ENCODE measurements at regions not wholly inside any gene's neighbourhood (a gene's known extent, or its start where the extent isn't known, plus 50 kb on each side); places are given as distances from the start of the nearest gene placed in this dataset.
"Not testable (repeated sequence)": the region's sequence is repeated elsewhere in the genome, so short reads cannot be mapped to it uniquely, and the experiment has no call there.

GRCh38 chr5:60492958-60493357 lies 207.0 kb downstream of the DEPDC1B start:
- DNase-seq (ENCODE audit: low spot score) (no peak), ATAC-seq (no peak)
- intact Hi-C loops (cut with DNase I): no loop called here

DNA sequence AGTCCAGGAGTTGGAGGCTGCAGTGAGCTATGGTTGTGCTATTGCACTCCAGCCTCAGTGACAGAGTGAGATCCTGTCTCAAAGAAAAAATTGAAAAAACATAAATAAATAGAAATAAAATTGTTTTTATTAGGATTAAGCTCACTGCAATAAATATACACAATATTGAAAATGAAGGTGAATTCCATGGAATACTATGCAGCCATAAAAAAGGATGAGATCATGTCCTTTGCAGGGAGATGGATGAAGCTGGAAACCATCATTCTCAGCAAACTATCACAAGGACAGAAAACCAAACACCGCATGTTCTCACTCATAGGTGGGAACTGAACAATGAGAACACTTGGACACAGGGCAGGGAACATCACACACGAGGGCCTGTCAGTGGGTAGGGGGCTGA lies 207.6 kb downstream of the DEPDC1B start:
- DNase-seq (ENCODE audit: low spot score); ATAC-seq; intact Hi-C loops (cut with DNase I): not testable (repeated sequence)

DNA sequence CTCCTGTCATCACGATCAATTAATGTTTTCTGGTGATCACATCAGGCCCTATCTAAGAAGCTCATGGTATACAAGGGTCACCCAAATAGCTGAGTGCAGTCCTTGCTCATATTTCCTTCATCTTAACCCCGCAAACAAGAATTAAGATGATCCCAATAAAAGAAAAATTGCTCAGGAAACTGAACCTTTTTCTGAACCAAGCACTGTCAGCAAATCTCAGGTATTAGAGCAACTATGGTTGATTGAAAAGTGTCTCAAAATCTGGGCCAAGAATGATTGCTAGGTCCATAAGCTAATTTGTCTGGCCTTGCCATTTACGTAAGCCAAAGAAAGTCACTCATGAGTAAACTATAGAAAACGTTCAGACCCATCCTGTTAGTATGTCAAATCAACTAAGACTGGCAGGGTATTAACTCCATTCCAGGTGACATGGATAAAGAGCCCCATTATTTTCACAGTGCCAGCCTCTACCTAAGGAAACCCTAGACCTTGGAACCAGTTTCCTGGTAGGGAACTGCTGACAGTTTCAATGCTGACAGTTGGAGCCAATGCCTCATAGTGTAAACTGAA lies 209.3 kb downstream of the DEPDC1B start:
- DNase-seq (ENCODE audit: low spot score): no peak
- intact Hi-C loops (cut with DNase I): no loop called here
- no peak for ATAC-seq

DNA sequence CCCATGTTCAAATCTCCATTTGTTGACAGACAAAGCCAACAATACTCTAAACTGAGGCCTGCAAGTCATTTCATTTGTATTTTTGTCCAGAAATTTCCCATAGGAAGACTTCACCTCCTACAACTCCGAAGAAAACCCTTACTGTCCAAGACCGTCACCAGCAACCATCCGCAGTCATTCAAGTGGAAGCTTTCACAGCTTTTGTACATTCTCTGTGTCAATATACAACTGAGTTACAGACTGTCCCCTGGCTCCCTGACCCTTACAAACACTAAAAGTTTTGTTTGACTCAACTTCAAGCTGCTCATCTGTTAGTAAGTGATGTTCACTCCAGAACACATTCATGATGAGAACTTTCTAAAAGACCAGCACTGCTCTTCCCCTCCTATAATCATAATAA lies 210.1 kb downstream of the DEPDC1B start:
- intact Hi-C loops (cut with DNase I): no loop called here
- DNase-seq (ENCODE audit: low spot score) (no peak), ATAC-seq (no peak)

- DNase-seq (ENCODE audit: low spot score) (no peak), ATAC-seq (no peak)
- intact Hi-C loops (cut with DNase I): no loop called here
These were observed 210.6 kb downstream of the DEPDC1B start for GRCh38 chr5:60489377-60489776.

DNA sequence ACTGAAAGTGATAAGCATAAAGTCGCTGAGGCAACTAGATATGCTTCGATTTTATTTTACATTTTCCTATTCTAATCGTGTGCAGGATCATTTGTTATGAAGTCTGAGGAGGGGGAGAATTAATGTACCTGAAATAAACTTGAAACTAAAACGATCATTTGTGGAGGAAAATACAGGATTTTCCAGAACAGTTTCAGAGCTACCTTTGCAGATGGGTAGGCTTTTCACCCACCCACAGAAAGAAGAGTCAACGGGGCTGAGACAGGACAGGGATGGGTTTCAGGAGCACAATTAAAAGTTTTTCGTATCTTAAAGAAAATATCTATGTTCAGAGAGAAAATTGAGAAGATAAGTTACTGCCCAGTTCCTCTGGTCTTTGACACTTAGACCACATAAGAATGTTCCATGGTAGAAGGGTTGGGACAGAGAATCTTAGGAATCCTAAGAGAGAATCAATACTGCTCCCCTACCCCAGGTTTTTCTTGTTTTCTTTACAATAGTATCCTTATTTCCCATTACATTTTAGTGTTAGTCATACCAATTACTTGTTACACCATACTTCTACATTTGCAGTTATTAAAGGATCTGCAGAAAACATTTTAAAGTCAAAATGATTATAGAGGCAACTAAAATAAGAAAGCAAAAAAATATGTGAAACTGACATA lies 211.4 kb downstream of the DEPDC1B start:
- DNase-seq (ENCODE audit: low spot score) (no peak), ATAC-seq (no peak)
- intact Hi-C loops (cut with DNase I): no loop called here

DNA sequence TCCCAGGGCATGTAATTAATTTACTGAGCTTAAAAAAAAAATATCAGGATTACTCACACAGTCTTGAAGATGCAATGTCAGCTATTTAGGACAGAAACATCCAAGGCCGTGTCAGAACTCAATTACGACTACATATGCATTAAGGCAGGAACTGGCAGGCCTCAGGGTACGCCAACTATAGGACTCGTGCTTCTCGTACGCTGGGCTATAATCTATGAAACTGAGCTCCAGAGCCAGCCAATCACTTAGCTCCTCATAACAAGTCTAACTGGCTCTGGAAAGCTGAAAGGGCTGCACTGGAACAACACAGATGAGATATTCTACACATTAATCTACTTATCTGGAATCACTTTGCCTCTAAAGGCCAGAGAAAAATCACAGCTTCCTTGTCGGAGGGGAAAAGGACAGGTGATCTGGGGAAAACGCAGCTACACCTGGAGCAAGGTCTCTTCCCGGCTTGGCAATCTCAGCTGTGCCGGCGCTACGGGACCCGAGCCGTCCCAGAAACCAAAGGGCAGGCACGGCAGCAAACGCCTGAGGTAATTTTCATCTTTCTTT lies 212.0 kb downstream of the DEPDC1B start:
- intact Hi-C loops (cut with DNase I): no loop called here
- DNase-seq (ENCODE audit: low spot score) (no peak), ATAC-seq (no peak)

DNA sequence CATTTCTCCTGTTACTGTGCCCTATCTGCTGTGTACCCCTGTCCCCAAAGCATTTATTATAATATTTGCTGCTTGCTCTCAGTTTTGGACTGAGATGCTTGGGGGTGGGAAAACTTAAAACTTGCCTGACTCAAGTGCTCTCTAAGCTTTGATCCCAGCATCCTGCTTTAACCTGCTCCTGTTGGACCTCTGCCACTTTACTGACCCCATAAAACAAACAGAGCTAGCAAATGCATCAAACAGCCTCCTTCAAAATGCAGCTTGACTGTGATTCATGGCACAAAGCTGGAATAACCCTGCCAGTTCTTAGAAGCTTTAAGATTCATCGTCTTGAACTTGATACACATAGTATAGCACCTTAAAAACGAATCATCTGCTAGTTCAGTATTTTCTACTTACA lies 212.5 kb downstream of the DEPDC1B start:
- intact Hi-C loops (cut with DNase I): no loop called here
- ATAC-seq: no peak
- no peak for DNase-seq (ENCODE audit: low spot score)

DNA sequence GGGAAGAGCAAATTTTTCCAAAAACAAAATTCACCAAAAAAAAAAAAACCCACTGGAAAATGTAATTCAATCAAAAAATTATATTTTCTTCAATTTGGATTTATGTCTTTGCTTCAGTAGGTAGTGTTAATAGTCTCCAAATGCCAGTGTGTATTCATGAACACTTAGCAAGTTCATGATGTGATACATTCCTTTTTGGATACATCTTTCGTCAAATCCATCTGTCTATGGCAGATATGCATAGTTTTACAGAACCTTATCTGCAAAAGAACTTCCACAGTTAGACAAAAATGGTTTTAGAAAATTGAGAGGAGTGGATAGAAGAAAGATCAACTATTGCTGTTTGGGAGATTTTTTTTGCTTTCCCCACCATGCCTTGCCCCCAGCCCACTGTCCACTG lies 214.6 kb downstream of the DEPDC1B start:
- no peak for ATAC-seq
- intact Hi-C loops (cut with DNase I): no loop called here

DNA sequence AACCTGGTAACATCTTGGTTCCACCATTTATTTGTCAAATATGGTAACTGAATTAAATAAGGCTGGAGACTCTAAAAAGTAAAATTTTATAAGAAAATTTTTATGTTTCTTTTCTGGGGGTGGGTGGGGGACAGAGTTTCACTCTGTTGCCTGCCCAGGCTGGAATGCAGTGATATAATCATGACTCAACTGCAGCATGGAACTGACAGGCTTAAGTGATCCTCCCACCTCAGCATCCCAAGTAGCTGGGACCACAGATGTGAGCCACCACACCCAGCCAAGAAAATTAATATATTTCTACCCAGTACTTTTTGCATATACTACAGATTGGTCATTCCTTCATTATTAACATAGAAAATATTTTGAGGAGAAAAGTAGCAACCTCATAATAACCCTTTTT lies 216.9 kb downstream of the DEPDC1B start:
- DNase-seq (ENCODE audit: low spot score) (no peak), ATAC-seq (no peak)
- intact Hi-C loops (cut with DNase I): no loop called here

More for the DNA sequence above, 214.6 kb downstream of the DEPDC1B start:
- no peak for DNase-seq (ENCODE audit: low spot score)

- no peak for DNase-seq (ENCODE audit: low spot score)
- intact Hi-C loops (cut with DNase I): no loop called here
- no peak for ATAC-seq
These were observed 217.7 kb downstream of the DEPDC1B start for GRCh38 chr5:60482301-60482700.

DNA sequence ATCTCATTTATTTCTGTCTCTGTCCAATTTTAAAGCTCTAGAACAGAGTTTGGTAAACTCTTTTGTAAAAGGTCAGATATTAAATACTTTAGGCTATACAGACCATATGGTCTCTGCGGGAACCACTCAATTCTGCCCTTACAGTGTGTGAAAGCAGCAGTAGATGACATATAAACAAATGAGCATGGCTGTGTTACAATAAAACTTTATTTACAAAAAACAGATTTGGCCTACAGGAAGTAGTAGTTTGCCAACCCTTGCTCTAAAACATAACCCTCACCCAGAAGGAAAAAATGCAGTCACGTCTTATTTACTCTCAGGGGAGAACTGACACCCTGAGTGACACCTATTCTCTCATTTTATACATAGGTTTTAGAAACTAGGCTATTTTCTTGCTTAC lies 220.4 kb downstream of the DEPDC1B start:
- DNase-seq (ENCODE audit: low spot score): no peak
- ATAC-seq: no peak
- intact Hi-C loops (cut with DNase I): no loop called here

- DNase-seq (ENCODE audit: low spot score) (no peak), ATAC-seq (no peak)
- intact Hi-C loops (cut with DNase I): no loop called here
These were observed 222.1 kb downstream of the DEPDC1B start for GRCh38 chr5:60477849-60478248.

- ATAC-seq: no peak
- DNase-seq (ENCODE audit: low spot score): no peak
- intact Hi-C loops (cut with DNase I): no loop called here
These were observed 226.3 kb downstream of the DEPDC1B start for GRCh38 chr5:60473654-60474053.

DNA sequence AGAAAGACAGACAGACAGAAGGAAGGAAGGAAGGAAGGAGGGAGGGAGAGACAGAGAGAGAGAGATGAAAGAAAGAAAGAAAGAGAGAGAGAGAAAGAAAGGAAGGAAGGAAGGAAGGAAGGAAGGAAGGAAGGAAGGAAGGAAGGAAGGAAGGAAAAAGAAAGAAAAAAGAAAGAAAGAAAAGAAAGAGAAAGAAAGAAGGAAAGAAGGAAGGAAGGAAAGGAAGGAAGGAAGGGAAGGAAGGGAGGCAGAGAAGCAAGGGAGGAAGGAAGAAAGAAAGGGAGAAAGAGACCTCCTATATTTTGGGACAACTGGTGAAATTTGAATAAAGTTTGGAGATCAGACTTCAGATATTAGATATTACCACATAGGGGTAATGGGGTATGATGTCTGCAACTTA lies 226.9 kb downstream of the DEPDC1B start:
- ATAC-seq; DNase-seq (ENCODE audit: low spot score); intact Hi-C loops (cut with DNase I): not testable (repeated sequence)

- intact Hi-C loops (cut with DNase I): no loop called here
- ATAC-seq (no peak), DNase-seq (ENCODE audit: low spot score) (no peak)
These were observed 229.1 kb downstream of the DEPDC1B start for GRCh38 chr5:60470881-60471280.

DNA sequence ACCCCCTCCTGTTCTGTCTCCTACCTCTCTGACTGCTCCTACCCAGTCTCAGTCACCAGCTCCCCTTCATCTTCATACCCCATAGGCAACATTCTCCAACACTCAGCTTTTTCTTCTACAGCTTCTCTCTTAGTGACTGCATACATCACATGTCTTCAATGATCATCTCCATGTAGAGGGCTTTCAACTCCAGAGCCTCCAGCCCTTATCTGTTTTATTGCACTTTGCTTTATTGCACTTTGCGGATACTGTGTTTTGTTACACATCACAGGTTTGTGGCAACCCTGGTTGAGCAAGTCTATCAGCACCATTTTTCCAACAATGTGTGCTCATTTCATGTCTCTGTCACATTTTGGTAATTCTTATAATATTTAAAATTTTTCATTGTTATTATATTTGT lies 230.7 kb downstream of the DEPDC1B start:
- DNase-seq (ENCODE audit: low spot score) (no peak), ATAC-seq (no peak)
- intact Hi-C loops (cut with DNase I): no loop called here

DNA sequence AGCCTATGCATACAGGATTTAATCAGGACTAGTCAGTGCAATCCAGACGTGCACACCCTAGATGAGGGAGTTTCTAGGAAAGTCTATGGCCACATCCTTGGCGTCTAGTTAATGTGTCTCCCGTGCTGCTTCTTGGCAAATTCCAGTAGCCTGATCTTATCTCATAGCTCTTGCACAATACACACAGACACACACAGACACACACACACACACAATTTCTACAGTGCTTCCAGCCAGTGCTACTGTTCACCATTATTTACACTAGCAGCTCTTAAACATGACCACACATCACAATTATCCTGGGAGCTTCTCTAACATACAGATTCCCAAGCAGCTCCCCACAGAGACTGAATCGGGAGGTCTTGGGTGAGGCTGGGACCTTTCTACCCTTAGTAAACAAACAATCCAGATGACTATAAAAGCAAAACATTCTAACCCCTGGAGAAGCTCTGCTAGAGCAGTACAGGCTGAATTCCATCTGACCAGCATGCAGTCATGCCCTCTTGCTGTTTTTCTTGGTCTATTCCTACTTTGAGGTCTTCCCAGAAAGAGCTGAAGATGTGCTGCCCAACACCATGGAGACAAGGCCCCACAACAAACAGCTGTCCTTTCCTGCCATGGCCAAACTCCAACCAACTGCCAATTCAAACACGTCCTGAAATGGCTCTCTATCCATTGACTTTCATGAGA lies 236.6 kb downstream of the DEPDC1B start:
- intact Hi-C loops (cut with DNase I): no loop called here
- peak; percentile 56 for ATAC-seq
- no peak for DNase-seq (ENCODE audit: low spot score)

DNA sequence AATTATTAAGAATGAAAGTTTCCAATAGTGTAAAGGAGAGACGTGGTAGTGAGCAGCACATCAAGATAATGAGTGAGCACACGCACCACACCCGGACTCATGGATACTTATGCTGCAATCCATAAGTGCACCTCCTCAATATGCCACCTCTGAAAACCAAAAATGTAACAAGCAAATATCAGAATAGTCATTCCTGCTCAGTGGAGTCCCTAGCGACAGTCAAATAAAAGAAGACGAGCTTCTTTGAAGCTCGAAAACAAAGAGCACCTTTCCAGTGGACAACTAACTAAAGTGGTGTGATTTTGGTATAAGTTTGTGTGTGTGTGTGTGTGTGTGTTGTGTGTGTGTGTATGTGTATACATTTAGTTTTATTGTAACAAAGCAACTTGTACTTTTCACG lies 241.3 kb downstream of the DEPDC1B start:
- DNase-seq (ENCODE audit: low spot score) (no peak), ATAC-seq (no peak)
- intact Hi-C loops (cut with DNase I): no loop called here

DNA sequence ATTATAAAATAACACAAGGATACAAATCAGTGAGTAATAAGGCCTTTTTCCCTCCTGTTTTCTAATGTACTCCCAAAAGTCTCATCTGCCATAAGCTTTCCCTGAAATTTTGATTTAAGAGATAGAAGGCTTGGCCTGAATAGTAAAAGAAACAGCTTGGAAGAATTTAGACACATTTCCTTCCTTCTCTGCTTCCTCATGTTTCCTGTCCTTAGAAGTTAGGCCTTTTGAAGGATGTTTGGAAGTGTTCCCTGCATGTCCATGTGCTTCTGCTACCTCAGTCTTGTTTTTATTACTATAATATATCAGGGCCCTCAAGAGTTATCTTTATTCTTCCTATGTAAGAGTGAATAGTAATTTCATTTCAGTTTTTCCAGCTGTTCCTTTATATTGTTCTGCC lies 242.7 kb downstream of the DEPDC1B start:
- DNase-seq (ENCODE audit: low spot score) (no peak), ATAC-seq (no peak)
- intact Hi-C loops (cut with DNase I): no loop called here
